PFSK-1 (cell line): ENCODE measurements at regions not wholly inside any gene's neighbourhood (a gene's known extent, or its start where the extent isn't known, plus 50 kb on each side); places are given as distances from the start of the nearest gene placed in this dataset.

ENCODE experiments used
- POLR2AphosphoS5 ChIP-seq: IDR thresholded peaks from 2 replicates; pipeline ENCODE4 v1.6.1; 2012; ENCODE audit warnings: low read depth, mild to moderate bottlenecking, control low read depth, low read length, moderate library complexity
- REST ChIP-seq, 2 experiments: IDR thresholded peaks; 2 replicates each; pipeline versions ENCODE4 v1.6.1 to v1.8.0; 2011 to 2012; ENCODE audit warnings: low read depth in 2 of 2, low read length in 2 of 2, control low read depth in 1 of 2, inconsistent platforms in 1 of 2, mild to moderate bottlenecking in 1 of 2, moderate library complexity in 1 of 2; ENCODE audit not compliant: insufficient read depth in 1 of 2
- SIN3A ChIP-seq: IDR thresholded peaks from 2 replicates; pipeline ENCODE4 v1.6.1; 2012; ENCODE audit warnings: mild to moderate bottlenecking, low read length, moderate library complexity, borderline replicate concordance; ENCODE audit not compliant: insufficient read depth
- TAF1 ChIP-seq: IDR thresholded peaks from 2 replicates; pipeline ENCODE4 v1.6.1; 2012; ENCODE audit warnings: low read length, control low read depth, borderline replicate concordance; ENCODE audit not compliant: insufficient read depth

- TF ChIP-seq POLR2AphosphoS5 (no peak), SIN3A (no peak), TAF1 (no peak), REST (IDR thresholded peaks at IDR 0.05; ENCODE audit: insufficient read depth in 1 of 2, low read depth in 2 of 2, low read length in 2 of 2) (no peak)
Measured at GRCh38 chr2:82735336-82735735, 1723.7 kb downstream of the SUCLG1 start.
